GM18861 (cell line): ENCODE measurements at regions not wholly inside any gene's neighbourhood (a gene's known extent, or its start where the extent isn't known, plus 50 kb on each side); places are given as distances from the start of the nearest gene placed in this dataset.

Source experiments
- ATAC-seq: cut with Tn5 transposase; IDR thresholded peaks from one replicate; pipeline ENCODE4 v1.9.1; 2021; ENCODE audit not compliant: unreplicated experiment

GRCh38 chr1:217214551-217214950 lies 416.3 kb downstream of the GPATCH2 start:
- ATAC-seq = no peak

GRCh38 chr1:217211486-217211885 lies 419.4 kb downstream of the GPATCH2 start:
- ATAC-seq = no peak

GRCh38 chr1:217205578-217205977 lies 425.3 kb downstream of the GPATCH2 start:
- no peak for ATAC-seq

- ATAC-seq = no peak
These were observed 434.3 kb downstream of the GPATCH2 start for GRCh38 chr1:217196616-217197015.

- ATAC-seq = no peak
These were observed 437.7 kb downstream of the GPATCH2 start for GRCh38 chr1:217193151-217193550.

- no peak for ATAC-seq
These were observed 439.4 kb downstream of the GPATCH2 start for GRCh38 chr1:217191441-217191840.

- ATAC-seq = no peak
These were observed 440.5 kb downstream of the GPATCH2 start for GRCh38 chr1:217190359-217190758.

- no peak for ATAC-seq
These were observed 441.5 kb downstream of the GPATCH2 start for GRCh38 chr1:217189362-217189761.

GRCh38 chr1:217188280-217189237 lies 442.3 kb downstream of the GPATCH2 start:
- ATAC-seq = no peak

GRCh38 chr1:217186664-217187063 lies 444.2 kb downstream of the GPATCH2 start:
- no peak for ATAC-seq

- no peak for ATAC-seq
These were observed 446.0 kb downstream of the GPATCH2 start for GRCh38 chr1:217184854-217185253.

- no peak for ATAC-seq
These were observed 447.9 kb downstream of the GPATCH2 start for GRCh38 chr1:217182992-217183391.

GRCh38 chr1:217181756-217182155 lies 449.1 kb downstream of the GPATCH2 start:
- no peak for ATAC-seq

- no peak for ATAC-seq
These were observed 449.6 kb downstream of the GPATCH2 start for GRCh38 chr1:217181176-217181746.

GRCh38 chr1:217180443-217180842 lies 450.4 kb downstream of the GPATCH2 start:
- no peak for ATAC-seq

- ATAC-seq = no peak
These were observed 441.2 kb upstream of the ESRRG start for GRCh38 chr1:217164403-217164802.

GRCh38 chr1:217153361-217153760 lies 430.1 kb upstream of the ESRRG start:
- no peak for ATAC-seq

GRCh38 chr1:217150366-217150765 lies 427.1 kb upstream of the ESRRG start:
- ATAC-seq = no peak

GRCh38 chr1:217149791-217150190 lies 426.6 kb upstream of the ESRRG start:
- ATAC-seq = no peak

GRCh38 chr1:217141711-217142110 lies 418.5 kb upstream of the ESRRG start:
- no peak for ATAC-seq

- no peak for ATAC-seq
These were observed 417.0 kb upstream of the ESRRG start for GRCh38 chr1:217140041-217140901.
